CD4-positive, alpha-beta T cell treated with Interleukin-15 for 4 hours (primary cell): ENCODE measurements at regions not wholly inside any gene's neighbourhood (a gene's known extent, or its start where the extent isn't known, plus 50 kb on each side); places are given as distances from the start of the nearest gene placed in this dataset.

ENCODE experiments used
- DNase-seq: peaks from one replicate; pipeline ENCODE4 v3.0.0-alpha.2; 2020; ENCODE audit warnings: low spot score

GRCh38 chr12:41981758-41982157 is 162.9 kb downstream of the GXYLT1 start:
- no peak for DNase-seq

- no peak for DNase-seq
These were observed 163.7 kb downstream of the GXYLT1 start for GRCh38 chr12:41981013-41981412.

DNA sequence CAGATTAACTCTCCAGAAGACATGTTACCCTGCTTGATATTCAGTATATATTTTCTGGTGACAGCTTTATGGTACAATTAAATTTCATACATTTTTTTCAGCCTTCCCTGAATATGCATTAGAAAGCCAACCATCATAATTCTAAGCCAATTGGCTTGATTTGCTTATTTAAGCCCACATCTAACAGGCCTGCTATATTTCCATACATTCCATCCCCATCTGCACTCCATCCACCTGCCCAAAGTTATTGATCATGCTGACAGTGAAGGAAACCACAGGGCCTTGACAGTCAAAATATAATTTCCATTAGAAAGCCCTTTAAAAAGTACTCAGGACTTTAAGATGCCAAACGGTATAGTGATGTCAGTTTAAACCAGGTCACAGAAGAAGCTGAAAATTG is 164.3 kb downstream of the GXYLT1 start:
- DNase-seq = no peak

DNA sequence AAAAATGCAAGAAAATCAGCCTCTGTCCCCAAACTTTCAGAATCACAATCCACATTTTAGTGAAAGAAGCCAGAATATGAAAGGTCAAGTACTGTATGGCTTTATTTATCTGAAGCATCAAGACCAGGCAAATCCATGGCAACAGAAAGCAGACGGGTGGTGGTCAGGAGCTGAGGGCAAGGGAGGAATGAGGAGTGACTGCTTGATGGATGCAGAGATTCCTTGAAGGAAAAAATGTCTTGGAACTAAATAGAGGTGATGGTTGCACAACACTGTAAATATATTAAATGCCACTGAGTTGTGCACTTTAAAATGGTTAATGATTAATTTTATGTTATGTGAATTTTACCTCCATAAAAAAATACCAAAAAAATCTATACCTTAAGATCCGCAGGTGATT is 165.1 kb downstream of the GXYLT1 start:
- no peak for DNase-seq

DNA sequence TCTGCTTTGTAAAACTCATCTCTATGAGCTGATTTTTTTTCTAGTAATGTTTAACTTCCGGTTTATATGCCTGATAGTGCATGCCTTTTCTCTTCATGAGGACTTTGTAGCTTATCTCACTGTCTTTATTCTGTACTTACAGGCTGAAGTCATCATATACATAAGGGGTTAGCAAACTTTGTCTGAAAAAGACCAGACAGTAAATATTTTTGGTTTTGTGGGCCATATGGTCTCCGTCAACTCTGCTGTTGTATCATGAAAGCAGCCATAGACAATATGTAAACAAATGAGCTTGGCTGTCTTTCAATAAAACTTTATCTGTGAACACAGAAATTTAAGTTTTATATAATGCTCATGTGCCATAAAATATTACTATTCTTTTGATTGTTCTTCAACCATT is 172.1 kb downstream of the GXYLT1 start:
- no peak for DNase-seq

- no peak for DNase-seq
These were observed 172.5 kb downstream of the GXYLT1 start for GRCh38 chr12:41972196-41972595.

GRCh38 chr12:41970744-41971143 is 173.9 kb downstream of the GXYLT1 start:
- no peak for DNase-seq

- DNase-seq = no peak
These were observed 176.1 kb downstream of the GXYLT1 start for GRCh38 chr12:41968599-41968998.

- no peak for DNase-seq
These were observed 176.8 kb downstream of the GXYLT1 start for GRCh38 chr12:41967668-41968500.

GRCh38 chr12:41966916-41967315 is 177.8 kb downstream of the GXYLT1 start:
- no peak for DNase-seq

DNA sequence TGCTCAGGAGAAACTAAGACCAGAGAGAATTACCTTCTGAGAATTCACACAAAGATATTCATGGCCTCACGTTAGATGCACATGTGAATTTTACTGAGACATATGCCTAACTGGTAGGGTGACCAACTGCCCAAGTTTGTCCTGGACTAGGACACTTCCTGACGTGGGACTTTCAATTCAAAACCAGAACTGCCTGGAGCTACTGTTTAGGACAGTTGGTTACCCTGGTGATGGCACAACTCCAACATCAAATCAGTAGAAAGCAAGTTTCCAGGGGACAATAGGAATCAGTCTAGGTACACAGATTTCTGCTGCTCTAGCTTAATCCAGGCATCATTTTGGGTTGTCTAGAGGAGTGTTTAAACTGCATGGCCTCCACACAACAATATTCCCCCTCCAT is 178.7 kb downstream of the GXYLT1 start:
- DNase-seq = no peak

GRCh38 chr12:41963398-41963797 is 181.3 kb downstream of the GXYLT1 start:
- DNase-seq = no peak

DNA sequence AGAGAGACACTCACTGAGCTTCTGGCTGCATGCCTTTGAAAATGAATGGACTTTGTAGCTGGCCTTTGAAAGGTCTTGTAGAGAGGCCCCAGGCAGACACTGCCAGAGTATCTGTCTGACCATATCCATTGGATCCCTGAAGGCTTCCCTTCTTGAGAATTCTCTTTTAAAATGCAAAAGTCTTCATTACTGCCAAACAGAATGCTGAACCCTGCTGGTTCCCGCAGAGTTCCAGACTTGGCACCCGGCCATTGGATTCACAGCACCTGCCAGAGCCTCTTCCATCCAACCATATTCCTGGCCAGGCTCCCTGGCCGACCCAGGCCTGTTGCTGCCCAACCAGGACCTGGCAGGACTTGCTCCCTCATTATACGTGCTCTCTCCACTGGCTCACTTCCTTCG is 182.5 kb downstream of the GXYLT1 start:
- no peak for DNase-seq

GRCh38 chr12:41959271-41959670 is 185.4 kb downstream of the GXYLT1 start:
- DNase-seq = no peak

- DNase-seq = no peak
These were observed 188.3 kb downstream of the GXYLT1 start for GRCh38 chr12:41956353-41956752.

DNA sequence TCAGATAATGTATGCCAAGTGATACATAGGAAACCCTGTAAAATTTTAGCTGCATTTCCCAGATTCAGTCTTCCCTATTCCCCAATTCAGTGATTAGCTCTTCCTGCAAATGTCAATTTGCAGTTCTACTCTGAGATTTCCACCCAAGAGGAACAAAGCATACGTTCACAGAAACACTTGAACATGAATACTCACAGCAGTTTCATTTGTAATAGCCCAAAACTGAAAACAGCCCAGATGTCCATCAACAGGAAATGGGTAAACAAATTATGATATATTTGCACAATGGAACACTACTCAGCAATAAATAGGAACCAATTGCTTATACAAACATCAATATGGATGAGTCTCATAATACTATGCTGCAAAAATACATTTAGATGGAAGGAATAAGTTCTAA is 194.2 kb downstream of the GXYLT1 start:
- DNase-seq = no peak

- no peak for DNase-seq
These were observed 198.6 kb downstream of the GXYLT1 start for GRCh38 chr12:41946106-41946505.

- DNase-seq = no peak
These were observed 200.5 kb downstream of the GXYLT1 start for GRCh38 chr12:41944216-41944615.

- no peak for DNase-seq
These were observed 201.0 kb downstream of the GXYLT1 start for GRCh38 chr12:41943671-41944070.

DNA sequence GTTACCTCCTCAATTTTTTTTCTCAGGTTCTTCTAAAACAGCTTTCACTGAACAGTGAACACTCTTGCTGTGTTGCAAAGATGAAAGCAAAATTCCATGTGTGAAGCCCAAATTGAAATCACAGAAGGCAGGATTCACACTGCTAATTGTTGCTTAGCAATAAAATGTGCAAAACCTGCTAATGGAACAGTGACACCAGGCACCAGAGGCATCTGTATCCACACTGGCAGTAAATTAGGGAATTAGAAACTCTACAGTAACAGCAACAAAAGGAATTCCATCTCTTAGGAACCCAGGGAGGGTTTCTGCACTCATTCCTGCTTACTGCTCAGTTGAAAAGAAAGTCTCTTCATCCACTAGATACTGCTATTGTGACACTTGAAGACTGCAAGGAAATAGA is 202.3 kb downstream of the GXYLT1 start:
- DNase-seq = no peak

DNA sequence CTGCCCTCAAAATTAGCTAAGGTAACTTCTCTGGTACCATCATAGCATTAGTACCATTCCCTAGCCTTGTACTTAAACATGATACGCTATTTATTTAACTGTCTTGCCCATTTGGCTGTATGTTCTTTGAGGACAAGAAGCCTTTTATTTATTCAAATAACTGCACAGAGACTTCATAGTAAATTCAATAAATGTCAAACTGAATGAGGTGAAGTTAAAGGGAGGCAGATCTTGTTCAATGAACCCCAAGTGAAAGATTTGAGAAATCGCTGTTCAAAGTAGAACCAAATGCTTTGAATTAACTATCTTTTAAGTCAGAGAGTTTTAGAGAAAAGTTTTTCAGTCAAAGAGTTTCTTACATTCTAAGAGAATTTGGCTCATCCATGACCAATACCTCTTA is 203.6 kb downstream of the GXYLT1 start:
- DNase-seq = no peak

- DNase-seq = no peak
These were observed 204.1 kb downstream of the GXYLT1 start for GRCh38 chr12:41940571-41940970.

- no peak for DNase-seq
These were observed 208.3 kb downstream of the GXYLT1 start for GRCh38 chr12:41936333-41936732.

DNA sequence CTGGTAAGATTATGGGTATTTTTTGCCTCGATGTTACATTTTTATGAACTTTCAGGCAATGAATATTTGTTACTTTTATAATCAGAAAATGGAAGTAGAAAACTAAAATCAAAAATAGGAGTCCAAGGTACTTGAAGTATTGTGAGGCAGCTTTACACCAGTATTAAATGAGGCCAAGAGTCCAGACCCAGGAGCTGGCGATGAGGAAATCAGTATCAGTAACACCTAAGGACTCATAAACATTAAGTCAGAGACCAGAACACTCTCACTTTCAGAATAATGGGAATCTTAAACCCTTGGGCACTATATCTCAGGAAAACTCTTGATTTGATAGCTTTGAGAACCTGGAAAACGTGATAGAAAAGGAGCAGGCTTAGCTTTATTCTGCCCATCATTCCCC is 208.8 kb downstream of the GXYLT1 start:
- DNase-seq = no peak
